ENCODE measurements at regions not wholly inside any gene's neighbourhood (a gene's known extent, or its start where the extent isn't known, plus 50 kb on each side); places are given as distances from the start of the nearest gene placed in this dataset.

DNA sequence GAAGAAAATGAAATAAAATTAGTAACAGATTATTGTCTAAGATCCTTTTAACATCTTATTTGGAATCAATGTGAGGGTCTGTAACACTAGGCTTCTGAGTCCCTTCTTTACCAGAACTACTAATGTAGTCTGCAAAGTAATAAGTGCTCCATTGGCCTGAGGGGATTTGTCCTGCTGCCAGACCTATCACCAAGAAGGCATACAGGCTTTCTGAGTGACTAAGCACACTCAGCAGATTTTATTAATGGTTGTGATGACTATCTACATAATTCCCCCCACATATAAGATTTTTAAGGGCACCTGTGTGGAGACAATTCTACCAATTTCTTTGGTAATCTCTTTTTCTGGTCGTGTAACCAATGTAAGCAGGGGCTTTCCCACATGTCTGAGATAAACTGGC lies 365.0 kb upstream of the FAT3 start:
- no peak overlapping the region for H3K9ac ChIP-seq (ENCODE audit: low read depth in 2 of 2, low read length in 2 of 2)
- no peaks in the 10 kb centered on the region for H3K36me3 ChIP-seq
- intact Hi-C loops (cut with DNase I) = no loop called here
- no peaks in the 10 kb centered on the region for H3K9me3 ChIP-seq
- TF ChIP-seq, protein P1, sequence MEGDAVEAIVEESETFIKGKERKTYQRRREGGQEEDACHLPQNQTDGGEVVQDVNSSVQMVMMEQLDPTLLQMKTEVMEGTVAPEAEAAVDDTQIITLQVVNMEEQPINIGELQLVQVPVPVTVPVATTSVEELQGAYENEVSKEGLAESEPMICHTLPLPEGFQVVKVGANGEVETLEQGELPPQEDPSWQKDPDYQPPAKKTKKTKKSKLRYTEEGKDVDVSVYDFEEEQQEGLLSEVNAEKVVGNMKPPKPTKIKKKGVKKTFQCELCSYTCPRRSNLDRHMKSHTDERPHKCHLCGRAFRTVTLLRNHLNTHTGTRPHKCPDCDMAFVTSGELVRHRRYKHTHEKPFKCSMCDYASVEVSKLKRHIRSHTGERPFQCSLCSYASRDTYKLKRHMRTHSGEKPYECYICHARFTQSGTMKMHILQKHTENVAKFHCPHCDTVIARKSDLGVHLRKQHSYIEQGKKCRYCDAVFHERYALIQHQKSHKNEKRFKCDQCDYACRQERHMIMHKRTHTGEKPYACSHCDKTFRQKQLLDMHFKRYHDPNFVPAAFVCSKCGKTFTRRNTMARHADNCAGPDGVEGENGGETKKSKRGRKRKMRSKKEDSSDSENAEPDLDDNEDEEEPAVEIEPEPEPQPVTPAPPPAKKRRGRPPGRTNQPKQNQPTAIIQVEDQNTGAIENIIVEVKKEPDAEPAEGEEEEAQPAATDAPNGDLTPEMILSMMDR (IDR thresholded peaks at IDR 0.05) = no peak
- H3K27ac ChIP-seq = no peak overlapping the region
- DNase-seq = no peak
- no peaks in the 10 kb centered on the region for H3K27me3 ChIP-seq
- H3K4me1 ChIP-seq = no peaks in the 10 kb centered on the region
- no peak overlapping the region for H3K4me3 ChIP-seq

DNA sequence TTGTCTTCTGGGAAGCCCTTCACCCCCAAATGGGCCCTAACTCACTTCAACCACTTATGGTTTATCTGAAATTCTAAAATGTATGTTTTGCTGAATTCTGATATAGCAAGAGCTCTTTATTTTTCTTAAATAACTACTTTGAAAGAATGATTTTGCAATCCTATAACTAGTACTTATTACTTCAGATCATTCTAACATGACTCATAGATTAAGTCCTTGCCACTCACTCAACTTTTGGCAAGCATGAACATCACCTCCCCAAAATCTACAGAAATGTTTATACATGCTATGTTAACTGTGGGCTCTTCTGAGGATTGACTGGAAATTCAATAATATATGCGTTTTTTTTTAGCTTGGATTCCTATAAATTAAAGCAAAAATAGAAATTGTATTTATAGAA lies 367.4 kb upstream of the FAT3 start:
- intact Hi-C loops (cut with DNase I) = no loop called here
- no peak for DNase-seq
- H3K9ac ChIP-seq (ENCODE audit: low read depth in 2 of 2, low read length in 2 of 2) = no peak overlapping the region
- no peaks in the 10 kb centered on the region for H3K9me3 ChIP-seq
- no peaks in the 10 kb centered on the region for H3K4me1 ChIP-seq
- no peak overlapping the region for H3K4me3 ChIP-seq
- no peaks in the 10 kb centered on the region for H3K27me3 ChIP-seq
- no peak overlapping the region for H3K27ac ChIP-seq
- H3K36me3 ChIP-seq = no peaks in the 10 kb centered on the region
- TF ChIP-seq, protein P1 (IDR thresholded peaks at IDR 0.05) = no peak

DNA sequence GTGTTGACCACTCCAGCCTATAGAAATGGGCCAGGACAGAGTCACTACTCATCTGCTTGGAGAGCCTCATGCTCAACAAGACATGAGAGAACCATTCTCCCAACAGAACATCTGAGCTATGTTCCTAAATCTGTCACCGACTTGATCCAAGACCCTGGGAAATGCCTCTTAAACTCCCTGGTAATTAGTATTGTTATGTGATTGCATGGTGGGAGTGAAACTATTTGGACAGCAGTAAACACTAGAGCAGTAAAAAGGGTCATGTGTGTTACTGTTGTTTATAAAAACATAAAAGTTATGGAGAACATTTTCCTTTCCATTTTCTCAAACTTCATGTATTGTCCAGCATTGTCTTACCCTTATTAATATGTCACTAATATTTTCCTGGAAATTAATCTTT lies 369.8 kb upstream of the FAT3 start:
- Histone ChIP-seq H3K9me3 (no peaks in the 10 kb centered on the region), H3K4me1 (no peaks in the 10 kb centered on the region), H3K36me3 (no peaks in the 10 kb centered on the region), H3K27ac (no peak overlapping the region), H3K27me3 (no peaks in the 10 kb centered on the region), H3K9ac (ENCODE audit: low read depth in 2 of 2, low read length in 2 of 2) (no peak overlapping the region), H3K4me3 (no peak overlapping the region)
- no peak for DNase-seq
- intact Hi-C loops (cut with DNase I) = no loop called here
- TF ChIP-seq, protein P1 (IDR thresholded peaks at IDR 0.05) = no peak

DNA sequence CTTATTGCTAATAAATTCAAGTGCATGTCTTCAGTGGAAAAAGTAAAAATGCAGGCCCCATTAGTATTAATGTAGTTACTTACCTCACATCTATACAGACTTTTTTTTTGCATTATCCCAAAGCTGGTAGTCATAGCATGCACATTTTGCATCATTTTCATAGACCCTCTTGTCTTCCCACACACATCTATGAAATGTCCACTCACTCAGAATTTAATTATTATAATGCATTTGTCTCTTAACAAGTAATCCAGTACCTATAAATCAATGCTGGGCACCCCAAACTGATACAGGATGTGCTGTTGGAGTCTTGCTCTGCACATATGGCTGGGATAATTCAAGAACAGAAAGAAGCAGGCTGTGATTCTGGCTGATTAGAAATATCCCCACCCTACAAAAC lies 370.4 kb upstream of the FAT3 start:
- DNase-seq = no peak
- intact Hi-C loops (cut with DNase I) = no loop called here
- no peak overlapping the region for H3K4me3 ChIP-seq
- H3K9me3 ChIP-seq = no peaks in the 10 kb centered on the region
- no peaks in the 10 kb centered on the region for H3K36me3 ChIP-seq
- no peaks in the 10 kb centered on the region for H3K27me3 ChIP-seq
- H3K27ac ChIP-seq = no peak overlapping the region
- TF ChIP-seq, protein P1 (IDR thresholded peaks at IDR 0.05) = no peak
- H3K9ac ChIP-seq (ENCODE audit: low read depth in 2 of 2, low read length in 2 of 2) = no peak overlapping the region
- H3K4me1 ChIP-seq = no peaks in the 10 kb centered on the region

DNA sequence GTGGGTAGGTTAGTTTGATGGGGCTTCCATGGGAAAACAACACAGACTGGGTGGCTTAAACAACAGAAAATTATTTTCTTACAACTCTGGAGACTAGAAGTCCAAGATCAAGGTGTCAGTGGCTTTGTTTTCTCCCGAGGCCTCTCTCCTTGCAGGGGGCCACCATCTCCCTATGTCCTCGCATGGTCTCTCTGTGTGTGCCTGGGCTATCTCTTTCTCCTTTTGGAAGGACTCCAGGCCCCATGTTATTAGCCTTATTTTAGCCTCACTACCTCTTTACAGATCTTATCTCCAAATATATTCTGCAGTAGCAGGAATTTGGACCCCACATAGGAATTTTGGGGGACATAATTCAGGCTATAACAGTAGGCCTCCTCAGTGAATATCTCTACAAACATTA lies 372.7 kb upstream of the FAT3 start:
- TF ChIP-seq, protein P1 (IDR thresholded peaks at IDR 0.05) = no peak
- H3K27ac ChIP-seq = no peak overlapping the region
- H3K4me3 ChIP-seq = no peak overlapping the region
- H3K4me1 ChIP-seq = no peaks in the 10 kb centered on the region
- intact Hi-C loops (cut with DNase I) = no loop called here
- H3K9ac ChIP-seq (ENCODE audit: low read depth in 2 of 2, low read length in 2 of 2) = no peak overlapping the region
- H3K9me3 ChIP-seq = no peaks in the 10 kb centered on the region
- no peak for DNase-seq
- H3K36me3 ChIP-seq = no peaks in the 10 kb centered on the region
- H3K27me3 ChIP-seq = no peaks in the 10 kb centered on the region
